ENCODE measurements at regions not wholly inside any gene's neighbourhood (a gene's known extent, or its start where the extent isn't known, plus 50 kb on each side); places are given as distances from the start of the nearest gene placed in this dataset.

DNA sequence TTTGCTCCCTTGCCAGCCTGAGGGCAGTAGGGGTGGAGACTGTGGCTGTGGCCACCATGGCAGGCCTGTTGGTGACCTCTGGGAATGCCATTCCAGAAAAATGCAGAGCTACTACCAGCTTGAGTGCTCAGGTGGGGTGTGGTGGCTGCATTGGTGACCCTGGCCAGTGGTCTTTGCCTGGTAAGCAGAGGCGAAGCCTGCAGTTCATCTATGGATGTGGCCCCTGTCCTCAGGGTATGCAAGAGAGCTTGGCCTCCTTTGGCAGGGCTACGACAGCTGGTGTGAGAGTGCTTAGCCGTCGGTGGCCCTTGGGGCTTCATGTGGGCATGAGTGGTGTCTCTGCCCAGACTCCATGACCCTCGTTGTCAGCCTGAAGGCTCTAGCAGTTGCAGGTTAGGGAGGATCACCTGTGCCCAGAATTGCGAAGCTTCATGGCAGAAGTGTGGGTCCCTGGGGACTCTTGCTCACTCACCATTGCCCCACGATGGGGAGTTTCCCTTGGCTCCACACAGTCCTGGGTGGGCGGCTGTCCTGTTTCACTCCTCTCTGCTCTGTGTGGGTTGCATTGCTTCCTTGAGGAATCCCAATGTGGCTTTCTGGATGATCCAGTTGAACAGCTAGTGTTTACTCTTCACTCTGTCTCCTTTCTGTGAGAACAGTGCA is 117.9 kb upstream of the CDH12 start:
- no peak for DNase-seq

DNA sequence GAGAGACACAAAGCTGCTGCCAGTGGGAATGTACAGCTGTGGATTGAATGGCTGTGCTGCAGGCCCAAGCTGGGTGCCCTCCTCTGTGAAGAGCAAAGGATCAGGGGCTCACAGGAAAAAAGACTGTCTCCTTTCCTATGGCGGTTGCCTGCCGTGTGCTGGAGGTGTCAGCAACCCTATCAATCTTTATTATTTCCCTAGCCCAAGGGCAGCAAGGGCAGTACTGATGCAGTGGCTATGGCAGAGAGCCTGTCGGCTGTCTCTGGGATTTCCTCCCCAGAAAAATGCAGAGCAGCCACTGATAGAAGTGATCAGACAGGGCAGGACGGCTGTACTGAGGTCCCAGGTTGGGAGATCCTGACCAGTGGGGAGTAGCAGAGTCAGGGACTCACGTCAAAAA is 117.3 kb upstream of the CDH12 start:
- DNase-seq: no peak

DNA sequence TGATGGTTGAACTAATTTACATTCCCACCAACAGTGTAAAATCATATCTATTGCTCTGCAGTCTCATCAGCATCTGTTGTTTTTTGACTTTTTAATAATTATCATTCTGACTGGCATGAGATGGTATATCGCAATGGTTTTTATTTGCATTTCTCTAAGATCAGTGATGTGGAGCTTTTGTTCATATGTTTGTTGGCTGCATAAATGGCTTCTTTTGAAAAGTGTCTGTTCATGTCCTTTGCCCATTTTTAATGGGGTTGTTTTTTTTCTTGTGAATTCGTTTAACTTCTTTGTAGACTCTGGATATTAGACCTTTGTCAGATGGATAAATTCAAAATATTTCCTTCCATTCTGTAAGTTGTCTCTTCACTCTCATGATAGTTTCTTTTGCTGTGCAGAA is 115.2 kb upstream of the CDH12 start:
- DNase-seq: no peak

DNA sequence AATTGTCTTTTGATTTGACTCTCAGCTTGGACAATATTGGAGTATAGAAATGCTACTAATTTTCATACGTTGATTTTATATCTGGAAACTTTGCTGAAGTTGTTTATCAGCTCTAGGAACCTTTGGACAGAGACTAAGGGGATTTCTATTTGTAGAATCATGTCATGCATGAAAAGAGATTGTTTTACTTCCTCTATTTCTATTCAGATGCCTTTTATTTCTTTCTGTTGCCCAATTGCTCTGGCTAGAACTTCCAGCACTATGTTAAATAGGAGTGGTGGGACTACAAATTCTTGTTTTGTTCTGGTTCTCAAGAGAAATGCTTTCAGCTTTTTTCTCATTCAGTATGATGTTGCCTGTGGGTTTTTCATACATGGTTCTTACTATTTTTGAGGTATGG is 112.8 kb upstream of the CDH12 start:
- DNase-seq: no peak

DNA sequence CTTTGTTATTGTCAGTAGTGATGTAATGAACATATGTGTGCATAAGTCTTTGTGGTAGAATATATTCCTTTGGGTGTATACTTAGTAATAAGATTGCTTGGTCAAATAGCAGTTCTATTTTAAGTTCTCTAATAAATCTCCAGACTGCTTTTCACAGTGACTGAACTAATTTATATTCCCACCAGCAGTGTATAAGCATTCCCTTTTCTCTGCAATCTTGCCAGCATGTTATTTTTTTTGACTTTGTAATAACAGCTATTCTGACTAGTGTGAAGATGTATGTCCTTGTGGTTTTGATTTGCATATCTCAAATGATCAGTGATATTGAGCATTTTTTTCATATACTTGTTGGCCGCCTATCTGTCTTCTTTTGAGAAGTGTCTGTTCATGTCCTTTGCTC is 111.5 kb upstream of the CDH12 start:
- DNase-seq: no peak

DNA sequence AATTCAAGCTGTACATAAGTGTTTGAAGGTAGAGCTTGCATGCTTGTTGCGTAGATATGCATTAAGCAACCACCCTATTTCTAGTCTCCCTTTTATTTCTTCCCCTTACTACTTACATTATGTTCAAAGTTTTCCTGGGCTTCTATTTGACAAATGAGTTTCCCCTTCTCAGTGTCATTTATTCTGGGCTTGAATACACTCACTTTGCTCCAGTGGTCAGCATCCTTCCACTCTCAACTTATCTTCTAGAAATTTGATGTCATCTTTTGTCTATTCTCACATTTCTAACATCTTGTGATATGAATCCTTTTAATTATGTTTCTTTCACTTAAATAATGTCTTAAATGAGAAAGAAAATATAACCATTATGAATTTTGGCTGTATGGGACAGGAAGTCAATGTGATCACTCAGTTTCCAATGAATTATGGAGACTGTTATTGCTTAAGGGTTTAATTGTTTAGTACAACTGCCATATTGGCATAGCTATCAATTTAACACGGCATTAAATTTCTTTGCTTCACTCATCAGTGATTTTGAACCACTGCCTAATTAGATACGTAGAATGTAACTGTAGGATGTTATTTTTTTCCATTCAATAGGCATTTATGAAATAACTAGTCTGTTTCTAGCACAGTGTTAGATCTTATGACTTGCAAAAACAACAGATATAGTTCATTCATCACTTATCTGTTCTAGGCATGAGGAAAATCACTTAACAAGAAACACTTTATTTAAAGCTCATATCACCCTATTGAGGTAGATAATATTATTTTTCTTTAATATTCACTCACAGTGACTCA is 105.5 kb upstream of the CDH12 start:
- DNase-seq: no peak

DNA sequence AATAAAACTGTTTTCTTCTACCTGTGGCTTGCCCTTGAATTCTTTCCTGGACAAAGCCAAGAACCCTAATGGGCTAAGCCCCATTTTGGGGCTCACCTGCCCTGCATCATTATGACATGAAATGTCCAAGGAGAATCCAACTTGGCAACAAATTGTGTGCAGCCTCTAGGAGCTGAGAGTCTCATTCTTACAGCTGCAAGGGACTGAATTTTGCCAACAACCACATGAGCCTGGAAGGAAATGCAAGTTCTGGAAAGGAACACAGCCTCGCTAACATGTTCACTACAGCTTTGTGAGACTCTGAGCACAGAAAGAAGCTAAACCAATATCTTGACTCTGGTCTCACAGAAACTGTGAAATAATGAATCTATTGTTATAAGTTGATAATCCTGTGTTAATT is 94.8 kb upstream of the CDH12 start:
- no peak for DNase-seq

DNA sequence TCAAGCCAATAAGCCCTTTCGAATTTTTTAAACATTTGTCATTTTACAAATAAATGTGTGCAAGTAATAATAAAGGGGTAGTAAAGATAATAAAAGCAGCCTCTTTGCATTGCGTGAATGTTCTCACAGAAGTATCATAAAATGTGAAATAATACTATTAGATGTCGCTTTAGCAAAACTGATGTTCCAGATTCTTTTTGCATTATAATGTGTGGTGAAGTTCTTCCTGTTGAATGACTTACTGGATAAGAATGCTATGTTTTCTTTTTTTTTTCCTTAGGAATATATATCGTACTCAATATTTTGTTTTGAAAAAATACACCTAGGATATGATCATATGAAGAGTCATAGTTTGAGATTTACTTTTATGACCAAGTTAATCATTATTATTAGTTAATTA is 85.2 kb upstream of the CDH12 start:
- no peak for DNase-seq

DNA sequence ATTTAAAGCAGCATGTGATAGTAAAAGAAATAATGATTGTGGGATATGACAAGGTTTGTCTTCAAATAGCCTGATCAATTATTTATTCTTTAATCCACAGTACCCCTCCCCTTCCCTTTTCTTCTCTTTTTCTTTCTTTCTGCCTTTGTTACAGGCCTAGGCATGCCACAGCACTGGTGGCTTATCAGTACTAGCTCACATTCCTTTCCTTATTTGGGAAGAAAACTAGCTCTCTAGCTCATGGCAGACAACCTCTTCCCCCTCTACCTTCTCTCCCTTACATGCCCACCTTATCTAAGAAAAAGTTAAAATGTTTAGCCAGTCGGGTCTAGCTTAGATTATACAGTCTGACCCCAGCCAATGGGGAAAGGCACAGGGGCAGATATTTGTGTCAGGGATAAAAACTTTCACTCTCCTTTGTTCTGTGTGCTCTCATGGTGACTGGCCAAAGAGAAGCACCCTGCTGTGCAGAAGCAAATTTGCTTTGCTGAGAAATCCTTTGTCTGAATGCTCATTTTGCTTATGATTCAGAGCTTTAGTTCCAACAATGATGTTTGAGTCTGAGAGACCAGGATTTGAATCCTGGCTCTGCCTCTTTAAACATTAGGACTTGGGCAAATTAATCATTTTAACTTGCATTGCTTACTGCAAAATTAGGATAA is 75.8 kb upstream of the CDH12 start:
- no peak for DNase-seq

DNA sequence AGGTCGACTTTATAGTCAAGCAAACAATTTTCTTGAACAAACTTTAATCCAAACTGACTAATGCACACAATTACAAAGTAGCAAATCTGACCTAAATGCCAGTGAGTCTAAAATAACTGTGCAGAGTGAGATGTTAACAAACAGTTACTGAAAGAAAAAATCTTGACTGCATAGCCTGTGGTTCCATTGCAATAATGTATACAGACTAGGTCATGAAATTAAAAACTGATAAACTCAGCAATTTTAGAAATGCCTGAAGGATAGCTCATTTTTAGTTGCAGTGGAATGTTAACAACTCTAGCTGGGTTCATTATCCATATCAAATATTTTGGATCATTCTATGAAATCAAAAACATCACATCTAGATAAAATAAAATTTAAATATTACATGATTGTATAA is 73.4 kb upstream of the CDH12 start:
- no peak for DNase-seq

DNA sequence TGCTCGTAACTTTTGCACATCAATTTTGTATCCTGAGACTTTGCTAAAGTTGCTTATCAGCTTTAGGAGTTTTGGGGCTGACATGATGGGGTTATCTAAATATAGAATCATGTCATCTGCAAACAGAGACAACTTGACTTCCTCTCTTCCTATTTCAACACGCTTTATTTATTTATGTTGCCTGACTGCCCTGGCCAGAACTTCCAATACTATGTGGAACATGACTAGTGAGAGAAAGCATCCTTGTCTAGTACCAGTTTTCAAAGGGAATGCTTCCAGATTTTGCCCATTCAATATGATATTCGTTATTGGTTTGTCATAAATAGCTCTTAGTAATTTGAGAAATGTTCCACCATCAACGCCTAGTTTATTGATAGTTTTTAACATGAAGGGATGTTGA is 65.4 kb upstream of the CDH12 start:
- DNase-seq: no peak

DNA sequence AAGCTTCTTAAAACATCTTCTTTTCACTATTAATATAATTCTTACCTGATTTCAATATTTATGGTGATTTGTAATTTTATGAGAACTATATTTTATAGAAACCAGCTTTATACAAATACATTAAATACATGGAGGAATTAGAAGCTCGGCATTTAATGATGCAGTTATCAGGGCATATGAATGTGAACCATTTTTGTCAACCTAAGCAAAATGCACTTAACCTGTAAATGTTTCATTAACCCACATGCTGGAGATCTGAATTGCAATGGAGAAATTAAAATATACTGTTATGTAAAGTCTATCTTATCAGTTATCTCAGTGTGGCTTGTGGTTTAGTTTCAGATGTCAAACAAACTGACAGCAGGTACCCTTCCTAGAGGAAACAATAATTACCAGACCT is 63.2 kb upstream of the CDH12 start:
- DNase-seq: no peak

DNA sequence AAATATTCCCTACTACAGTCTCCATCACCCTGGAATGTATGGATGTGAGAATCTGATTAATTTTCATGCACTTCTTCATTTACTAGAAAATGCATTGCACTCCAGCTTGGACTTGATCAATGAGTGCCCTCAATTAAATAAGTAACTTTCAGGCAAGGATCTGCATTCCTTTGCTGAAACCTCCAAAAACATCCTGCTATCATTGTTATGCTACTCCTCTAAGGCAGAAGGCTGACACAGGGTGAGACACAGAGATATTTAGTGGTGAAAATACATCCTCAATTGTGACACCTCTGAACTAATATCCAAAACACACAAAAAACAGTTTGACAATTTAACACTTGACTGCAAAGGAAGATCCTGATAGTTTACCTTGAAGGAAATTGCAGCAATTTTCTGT is 57.9 kb upstream of the CDH12 start:
- no peak for DNase-seq

DNA sequence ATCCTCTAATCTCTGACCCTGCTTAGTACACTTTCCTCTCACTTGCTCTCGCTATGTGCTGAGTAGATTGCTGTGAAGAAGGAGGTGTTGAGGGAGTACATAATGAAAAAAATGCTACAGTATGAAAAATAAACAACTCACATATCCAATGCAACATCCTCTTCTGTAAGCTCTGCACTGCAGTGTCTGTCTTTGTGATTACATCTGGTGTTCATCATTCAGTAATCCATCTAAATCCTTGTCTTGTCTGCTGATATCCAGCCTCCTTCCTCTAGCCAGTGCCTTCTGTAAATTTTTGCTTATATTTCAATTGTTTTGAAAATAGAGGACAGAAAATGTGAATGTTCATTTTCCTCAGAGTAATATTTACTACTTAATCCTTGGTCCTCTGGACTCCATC is 57.4 kb upstream of the CDH12 start:
- no peak for DNase-seq

DNA sequence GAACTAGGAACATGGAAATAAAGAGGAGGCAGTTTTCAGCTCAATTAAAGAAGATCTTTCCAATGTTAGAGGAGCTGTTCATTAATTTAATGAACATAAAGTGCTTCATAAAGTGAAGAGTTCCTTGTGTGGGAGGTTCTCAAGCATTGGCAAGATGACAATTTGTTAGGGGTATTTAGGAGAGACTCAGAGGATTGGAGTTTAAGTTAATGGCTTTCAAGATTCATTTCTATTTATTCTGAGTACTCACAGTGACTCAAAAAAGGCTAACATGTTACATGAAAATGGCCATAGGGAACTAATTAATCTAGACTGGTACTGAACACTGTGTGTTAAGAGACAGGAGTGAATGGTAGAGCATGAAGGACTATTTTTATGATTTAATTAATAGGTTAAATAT is 55.4 kb upstream of the CDH12 start:
- DNase-seq: peak; percentile 86

DNA sequence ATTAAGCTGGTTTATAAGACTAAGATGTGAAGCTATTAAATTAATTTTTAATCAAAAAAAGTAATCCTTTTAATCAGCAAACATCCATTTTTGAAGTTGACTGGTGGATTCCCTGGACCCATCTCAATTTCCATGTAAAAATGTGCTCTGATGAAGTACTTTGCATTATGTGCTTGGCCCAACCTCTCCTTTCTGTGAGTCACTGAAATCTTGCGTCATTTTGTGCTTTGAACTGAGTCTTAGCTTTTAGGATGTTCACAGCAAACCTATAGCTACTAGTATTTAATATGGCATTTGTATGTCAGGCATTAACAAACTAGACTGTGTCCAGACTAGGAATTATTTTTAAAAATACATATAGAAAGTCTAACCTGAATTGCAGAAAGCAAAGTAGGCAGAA is 55.0 kb upstream of the CDH12 start:
- DNase-seq: no peak
